Choroid plexus epithelial cell (primary cell): ENCODE measurements at regions not wholly inside any gene's neighbourhood (a gene's known extent, or its start where the extent isn't known, plus 50 kb on each side); places are given as distances from the start of the nearest gene placed in this dataset.
"Not testable (repeated sequence)": the region's sequence is repeated elsewhere in the genome, so short reads cannot be mapped to it uniquely, and the experiment has no call there.

Experiments
- DNase-seq: peaks from one replicate; pipeline ENCODE4 v3.0.0-alpha.2; 2010; ENCODE audit warnings: low read depth
- H3K4me3 ChIP-seq: 2 replicates; pipeline ENCODE4 v1.5.1; 2011; ENCODE audit warnings: low read depth, mild to moderate bottlenecking, control low read depth, low read length, moderate library complexity
- TF ChIP-seq, protein P1 (sequence below): conservative IDR thresholded peaks from 2 replicates; pipeline ENCODE4 v1.5.1; 2011; ENCODE audit warnings: low read depth, mild to moderate bottlenecking, control low read depth, inconsistent platforms, low read length, moderate library complexity

DNA sequence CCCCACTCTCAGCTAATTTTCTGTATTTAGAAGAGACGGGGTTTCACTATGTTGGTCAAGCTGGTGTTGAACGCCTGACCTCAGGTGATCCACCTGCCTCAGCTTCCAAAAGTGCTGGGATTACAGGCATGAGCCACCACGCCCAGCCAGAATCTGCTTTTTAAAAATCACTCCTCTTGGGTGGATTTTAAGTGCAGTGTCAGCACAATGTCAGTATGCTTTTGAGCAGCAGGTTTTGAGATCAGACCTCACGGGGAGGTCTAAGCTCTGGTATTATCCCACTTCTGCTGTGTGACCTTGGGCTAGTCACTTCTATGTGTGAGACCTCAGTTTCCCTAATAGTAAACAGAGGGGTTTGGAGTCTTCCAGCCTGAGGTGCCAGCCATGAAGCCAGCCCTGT lies 51.8 kb upstream of the GSC start:
- DNase-seq: no peak
- TF ChIP-seq, protein P1, sequence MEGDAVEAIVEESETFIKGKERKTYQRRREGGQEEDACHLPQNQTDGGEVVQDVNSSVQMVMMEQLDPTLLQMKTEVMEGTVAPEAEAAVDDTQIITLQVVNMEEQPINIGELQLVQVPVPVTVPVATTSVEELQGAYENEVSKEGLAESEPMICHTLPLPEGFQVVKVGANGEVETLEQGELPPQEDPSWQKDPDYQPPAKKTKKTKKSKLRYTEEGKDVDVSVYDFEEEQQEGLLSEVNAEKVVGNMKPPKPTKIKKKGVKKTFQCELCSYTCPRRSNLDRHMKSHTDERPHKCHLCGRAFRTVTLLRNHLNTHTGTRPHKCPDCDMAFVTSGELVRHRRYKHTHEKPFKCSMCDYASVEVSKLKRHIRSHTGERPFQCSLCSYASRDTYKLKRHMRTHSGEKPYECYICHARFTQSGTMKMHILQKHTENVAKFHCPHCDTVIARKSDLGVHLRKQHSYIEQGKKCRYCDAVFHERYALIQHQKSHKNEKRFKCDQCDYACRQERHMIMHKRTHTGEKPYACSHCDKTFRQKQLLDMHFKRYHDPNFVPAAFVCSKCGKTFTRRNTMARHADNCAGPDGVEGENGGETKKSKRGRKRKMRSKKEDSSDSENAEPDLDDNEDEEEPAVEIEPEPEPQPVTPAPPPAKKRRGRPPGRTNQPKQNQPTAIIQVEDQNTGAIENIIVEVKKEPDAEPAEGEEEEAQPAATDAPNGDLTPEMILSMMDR: no peak
- H3K4me3 ChIP-seq: no peak overlapping the region

DNA sequence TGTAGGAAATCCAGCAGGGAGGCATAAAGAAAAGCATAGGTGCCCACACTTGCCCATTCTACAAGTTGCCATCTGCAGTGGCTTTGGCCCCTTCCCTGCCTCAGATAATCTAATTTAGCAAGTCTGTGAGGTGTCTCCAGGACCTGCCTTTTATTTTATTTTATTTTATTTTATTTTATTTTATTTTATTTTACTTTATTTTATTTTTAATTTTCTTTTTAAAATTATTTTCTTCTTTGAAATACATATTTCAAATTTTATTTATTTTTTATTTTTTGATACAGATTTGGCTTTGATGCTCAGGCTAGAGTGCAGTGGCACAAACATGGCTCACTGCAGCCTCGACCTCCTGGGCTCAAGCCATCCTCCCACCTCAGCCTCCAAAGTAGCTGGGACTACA lies 51.0 kb upstream of the GSC start:
- not testable (repeated sequence) for DNase-seq

More for the DNA sequence above, 51.0 kb upstream of the GSC start:
- not testable (repeated sequence) for H3K4me3 ChIP-seq
